GM12878 (cell line): ENCODE measurements at regions not wholly inside any gene's neighbourhood (a gene's known extent, or its start where the extent isn't known, plus 50 kb on each side); places are given as distances from the start of the nearest gene placed in this dataset.

Source experiments
- ATAC-seq: fragments of 200-7000 bp; cut with Tn5 transposase; 3 replicates; pipeline ENCODE4 v1.9.1; 2020; ENCODE audit warnings: mild to moderate bottlenecking, moderate library complexity
- BruUV-seq: library from RNA; stranded (reverse); fragments of 400-500 nt; replicated peaks from 2 replicates; lab custom pipeline; 2021; lab: Mats Ljungman, UMichigan
- CTCF ChIA-PET: fragments of 300-600 bp; sonication (Branson Sonifier 250); formaldehyde crosslinking; extraction: SDS; loops from one replicate; lab custom pipeline; 2021; ENCODE audit warnings: inconsistent platforms; lab: Yijun Ruan, JAX
- POLR2A ChIA-PET: fragments of 350-600 bp; formaldehyde crosslinking; extraction: SDS; loops from one replicate; lab custom pipeline; 2021; ENCODE audit warnings: inconsistent platforms; lab: Charles Lee
- RAD21 ChIA-PET: fragments of 300-600 bp; sonication (Branson Sonifier 250); formaldehyde crosslinking; loops from one replicate; lab custom pipeline; 2023; ENCODE audit warnings: antibody characterized with exemption; ENCODE audit not compliant: unreplicated experiment; lab: Charles Lee
- SMC1A ChIA-PET: fragments of 300-600 bp; sonication (Branson Sonifier 250); formaldehyde crosslinking; loops from one replicate; lab custom pipeline; 2023; ENCODE audit not compliant: unreplicated experiment, uncharacterized antibody; lab: Charles Lee
- DNase-seq: peaks from one replicate; pipeline ENCODE4 v3.0.0-alpha.2; 2011; ENCODE audit warnings: low read depth, low spot score
- FAIRE-seq: peaks from 3 replicates; lab custom pipeline; 2011; peaks lifted over from hg19 to GRCh38; lab: Jason Lieb, UNC
- H2AFZ ChIP-seq: 2 replicates; pipeline ENCODE4 v1.6.0; 2011; ENCODE audit warnings: low read depth, low read length, control low read depth; ENCODE audit not compliant: control insufficient read depth
- H3K27ac ChIP-seq: 2 replicates; pipeline ENCODE4 v1.5.1; 2011; ENCODE audit warnings: control low read depth; ENCODE audit not compliant: control insufficient read depth, insufficient read depth
- H3K27me3 ChIP-seq, 2 experiments: replicated peaks in 1 of 2; 2 replicates each; pipeline versions ENCODE4 v1.6.0 to v1.6.1; 2011; ENCODE audit warnings: low read length in 1 of 2; ENCODE audit not compliant: control insufficient read depth in 2 of 2, insufficient read depth in 2 of 2
- H3K36me3 ChIP-seq, 2 experiments: 2 replicates each; pipeline ENCODE4 v1.5.1; 2011; ENCODE audit warnings: low read length in 1 of 2; ENCODE audit not compliant: control insufficient read depth in 2 of 2, insufficient read depth in 2 of 2
- H3K4me1 ChIP-seq: 2 replicates; pipeline ENCODE4 v1.6.1; 2011; ENCODE audit warnings: mild to moderate bottlenecking, low read length, moderate library complexity, mixed read lengths; ENCODE audit not compliant: control insufficient read depth, insufficient read depth
- H3K4me2 ChIP-seq: 2 replicates; pipeline ENCODE4 v1.6.0; 2011; ENCODE audit warnings: control low read depth; ENCODE audit not compliant: control insufficient read depth, insufficient read depth
- H3K4me3 ChIP-seq: fragments of 200-600 bp; sonication (generic); 2 replicates; pipeline ENCODE4 v1.5.1; 2016
- H3K79me2 ChIP-seq: 2 replicates; pipeline ENCODE4 v1.6.0; 2011; ENCODE audit warnings: low read length; ENCODE audit not compliant: control insufficient read depth, insufficient read depth
- H3K9ac ChIP-seq: 2 replicates; pipeline ENCODE4 v1.8.0; 2011; ENCODE audit warnings: low read length, control low read depth, mixed read lengths; ENCODE audit not compliant: control insufficient read depth, insufficient read depth
- H3K9me3 ChIP-seq: replicated peaks from 3 replicates; pipeline ENCODE4 v1.5.1; 2011; ENCODE audit warnings: mild to moderate bottlenecking, low read length; ENCODE audit not compliant: control insufficient read depth, insufficient read depth
- H4K20me1 ChIP-seq: 2 replicates; pipeline ENCODE4 v1.6.0; 2011; ENCODE audit not compliant: control insufficient read depth, insufficient read depth
- CBFB ChIP-seq: IDR thresholded peaks from 2 replicates; pipeline ENCODE4 v1.6.1; 2016; ENCODE audit warnings: antibody characterized with exemption, low read depth
- CEBPB ChIP-seq, 2 experiments: fragments of 150-350 bp in 1 of 2; IDR thresholded peaks; 2 replicates each; pipeline ENCODE4 v1.6.1; 2012 to 2014; ENCODE audit warnings: low read depth in 2 of 2, low read length in 2 of 2, borderline replicate concordance in 1 of 2, inconsistent platforms in 1 of 2
- IKZF2 ChIP-seq, 2 experiments: fragments of 450-650 bp; IDR thresholded peaks; 2 replicates each; pipeline ENCODE4 v1.6.1; 2017; ENCODE audit warnings: mild to moderate bottlenecking in 2 of 2, moderate library complexity in 2 of 2
- JUNB ChIP-seq: IDR thresholded peaks from 2 replicates; pipeline ENCODE4 v1.6.1; 2016; ENCODE audit warnings: antibody characterized with exemption, mild to moderate bottlenecking
- KDM1A ChIP-seq: fragments of 200-600 bp; sonication (generic); IDR thresholded peaks from 2 replicates; pipeline ENCODE4 v1.6.1; 2016; ENCODE audit warnings: borderline replicate concordance
- LARP7 ChIP-seq: fragments of 450-650 bp; IDR thresholded peaks from 2 replicates; pipeline ENCODE4 v1.6.1; 2017; ENCODE audit warnings: mild to moderate bottlenecking
- NFXL1 ChIP-seq: fragments of 450-650 bp; IDR thresholded peaks from 2 replicates; pipeline ENCODE4 v1.6.1; 2017; ENCODE audit warnings: antibody characterized with exemption, mild to moderate bottlenecking, borderline replicate concordance
- NR2F1 ChIP-seq: fragments of 450-650 bp; conservative IDR thresholded peaks from 2 replicates; pipeline ENCODE4 v1.6.1; 2017; ENCODE audit warnings: mild to moderate bottlenecking
- POLR2AphosphoS5 ChIP-seq: IDR thresholded peaks from 2 replicates; pipeline ENCODE4 v1.6.1; 2011; ENCODE audit warnings: mild to moderate bottlenecking, low read length, inconsistent platforms
- RUNX3 ChIP-seq: IDR thresholded peaks from 2 replicates; pipeline ENCODE4 v1.6.1; 2012; ENCODE audit warnings: low read length, inconsistent platforms
- SIX5 ChIP-seq: IDR thresholded peaks from 2 replicates; pipeline ENCODE4 v1.6.1; 2011; ENCODE audit warnings: mild to moderate bottlenecking, low read depth, low read length, moderate library complexity; ENCODE audit not compliant: severe bottlenecking
- TCF3 ChIP-seq: IDR thresholded peaks from 2 replicates; pipeline ENCODE4 v1.6.1; 2012; ENCODE audit warnings: low read depth, mild to moderate bottlenecking, low read length, borderline replicate concordance; ENCODE audit not compliant: insufficient read depth
- WGBS: methylation state at CpG from one replicate; pipeline ENCODE4 v1.1.6; 2016; ENCODE audit warnings: low lambda C conversion rate; ENCODE audit not compliant: insufficient replicate concordance, insufficient coverage; ENCODE audit errors: missing lambda C conversion rate; 5-methylcytosine and 5-hydroxymethylcytosine counted together
- in situ Hi-C: fragments of 300-500 bp; cut with MboI; formaldehyde crosslinking; loops from 9 replicates; pipeline ENCODE4 v1.14.3; 2018; ENCODE audit warnings: mixed read lengths
- intact Hi-C: fragments of 100-400 bp; cut with micrococcal nuclease; formaldehyde crosslinking; loops from one replicate; pipeline ENCODE4 v1.14.2; 2022; ENCODE audit not compliant: unreplicated experiment
- TF ChIP-seq, protein P1 (sequence below): fragments of 450-650 bp; IDR thresholded peaks from 2 replicates; pipeline ENCODE4 v1.6.1; 2014; ENCODE audit warnings: mild to moderate bottlenecking
- TF ChIP-seq, protein P2 (sequence below): fragments of 450-650 bp; IDR thresholded peaks from 2 replicates; pipeline ENCODE4 v1.6.1; 2017; ENCODE audit warnings: mild to moderate bottlenecking, moderate library complexity
- TF ChIP-seq, protein P3 (sequence below): fragments of 450-650 bp; IDR thresholded peaks from 2 replicates; pipeline ENCODE4 v1.6.1; 2016; ENCODE audit warnings: mild to moderate bottlenecking

DNA sequence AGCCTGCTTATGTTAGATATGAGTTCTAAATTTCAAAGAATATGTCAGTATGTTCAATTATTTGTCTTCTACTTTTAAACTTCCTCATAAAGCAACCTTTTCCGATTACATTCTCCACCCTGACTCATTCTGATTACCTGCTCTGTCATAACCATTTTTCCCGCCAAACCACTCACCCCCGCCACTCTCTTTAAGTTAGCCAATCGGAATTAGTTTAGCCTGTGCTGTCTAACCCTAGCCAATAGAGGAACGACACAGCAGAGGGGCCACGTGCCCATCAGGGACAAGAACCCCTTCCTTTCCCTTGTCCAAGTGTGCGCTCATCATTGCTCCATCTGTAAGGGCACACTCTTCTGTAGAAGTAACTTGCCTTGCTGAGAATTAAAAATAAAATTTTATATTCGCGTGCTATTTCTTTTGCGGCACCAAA is 91.4 kb downstream of the CCDC71L start (continued):
- TF ChIP-seq, protein P1, sequence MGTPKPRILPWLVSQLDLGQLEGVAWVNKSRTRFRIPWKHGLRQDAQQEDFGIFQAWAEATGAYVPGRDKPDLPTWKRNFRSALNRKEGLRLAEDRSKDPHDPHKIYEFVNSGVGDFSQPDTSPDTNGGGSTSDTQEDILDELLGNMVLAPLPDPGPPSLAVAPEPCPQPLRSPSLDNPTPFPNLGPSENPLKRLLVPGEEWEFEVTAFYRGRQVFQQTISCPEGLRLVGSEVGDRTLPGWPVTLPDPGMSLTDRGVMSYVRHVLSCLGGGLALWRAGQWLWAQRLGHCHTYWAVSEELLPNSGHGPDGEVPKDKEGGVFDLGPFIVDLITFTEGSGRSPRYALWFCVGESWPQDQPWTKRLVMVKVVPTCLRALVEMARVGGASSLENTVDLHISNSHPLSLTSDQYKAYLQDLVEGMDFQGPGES: no peak
- TF ChIP-seq CBFB: no peak
- TF ChIP-seq SIX5: no peak

DNA sequence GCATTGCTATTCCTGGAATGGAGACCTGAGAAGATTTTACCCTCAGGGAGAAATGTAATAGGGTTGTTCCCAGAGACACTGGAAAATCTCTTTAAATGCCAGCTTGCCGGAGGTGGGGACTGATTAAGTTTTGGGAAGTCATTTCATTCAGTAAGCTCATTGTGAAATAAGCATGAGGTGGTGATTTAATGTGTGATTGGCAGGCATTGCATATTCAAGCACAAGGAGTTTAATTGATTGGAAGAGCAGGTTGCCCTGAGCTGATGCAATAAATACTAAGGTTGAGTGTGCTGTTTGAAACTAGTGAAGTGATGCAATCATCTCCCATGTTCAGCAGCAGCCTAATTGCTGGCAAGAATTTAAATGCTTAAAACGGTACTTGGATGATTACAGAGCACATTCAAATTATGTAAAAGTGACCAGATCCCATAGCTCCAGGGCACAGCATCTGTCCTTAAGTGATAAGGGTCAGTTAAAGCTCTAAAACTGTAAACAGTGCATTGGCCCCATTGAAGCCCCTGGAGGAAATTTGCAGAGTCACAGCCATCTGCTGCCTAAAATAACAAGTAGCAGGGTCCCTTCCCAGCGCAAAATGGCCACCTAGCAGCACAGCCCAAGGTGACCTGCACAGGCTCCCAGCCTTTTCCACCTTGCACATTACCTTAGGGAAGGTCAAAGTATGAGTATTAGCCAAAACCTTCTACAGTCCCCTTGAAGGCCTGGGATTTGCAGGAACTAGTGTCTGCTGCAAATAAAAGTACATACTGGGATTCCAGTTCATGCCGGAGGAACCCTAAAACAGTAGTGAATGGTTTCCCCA is 92.1 kb downstream of the CCDC71L start:
- Histone ChIP-seq H3K27me3 (no peaks in the 10 kb centered on the region), H3K4me2 (no peak overlapping the region), H3K4me1 (no peaks in the 10 kb centered on the region), H3K9ac (no peak overlapping the region), H3K4me3 (no peak overlapping the region), H4K20me1 (no peaks in the 10 kb centered on the region), H3K9me3 (no peaks in the 10 kb centered on the region), H3K36me3 (no peaks in the 10 kb centered on the region), H3K27ac (no peak overlapping the region), H2AFZ (no peak overlapping the region), H3K79me2 (no peaks in the 10 kb centered on the region)
- intact Hi-C loops (no loop called here), in situ Hi-C loops (no loop called here)
- FAIRE-seq (no peak), DNase-seq (no peak), ATAC-seq (peak; percentile 56)
- CTCF ChIA-PET: interaction anchor here (0.6 kb wide), 1 partner anchor 167 kb away, joined by 3 read pairs; no protein-coding TSS in a partner anchor
- SMC1A ChIA-PET: interaction anchor here (1.0 kb wide), 1 partner anchor 30 kb away, joined by 3 read pairs; no protein-coding TSS in a partner anchor
- BruUV-seq: no TSS peak
- WGBS: 60% methylated on average over 4 of the region's 4 CpGs
- RAD21 ChIA-PET: interaction anchor here (0.6 to 1.4 kb wide), 3 partner anchors 24 to 658 kb away, joined by 3 to 5 read pairs (median 3); no protein-coding TSS in a partner anchor
- POLR2A ChIA-PET: no interaction called here
- TF ChIP-seq NFXL1 (no peak), RUNX3 (no peak), TCF3 (no peak), LARP7 (no peak), POLR2AphosphoS5 (no peak), KDM1A (no peak), NR2F1 (no peak), JUNB (no peak), CEBPB (IDR thresholded peaks at IDR 0.05; ENCODE audit: borderline replicate concordance in 1 of 2, low read depth in 2 of 2, low read length in 2 of 2) (peak in 1 of 2 experiments; percentile 43; a peak in 1 of 4 replicates), IKZF2 (IDR thresholded peaks at IDR 0.05) (no peak)
- TF ChIP-seq, protein P2, sequence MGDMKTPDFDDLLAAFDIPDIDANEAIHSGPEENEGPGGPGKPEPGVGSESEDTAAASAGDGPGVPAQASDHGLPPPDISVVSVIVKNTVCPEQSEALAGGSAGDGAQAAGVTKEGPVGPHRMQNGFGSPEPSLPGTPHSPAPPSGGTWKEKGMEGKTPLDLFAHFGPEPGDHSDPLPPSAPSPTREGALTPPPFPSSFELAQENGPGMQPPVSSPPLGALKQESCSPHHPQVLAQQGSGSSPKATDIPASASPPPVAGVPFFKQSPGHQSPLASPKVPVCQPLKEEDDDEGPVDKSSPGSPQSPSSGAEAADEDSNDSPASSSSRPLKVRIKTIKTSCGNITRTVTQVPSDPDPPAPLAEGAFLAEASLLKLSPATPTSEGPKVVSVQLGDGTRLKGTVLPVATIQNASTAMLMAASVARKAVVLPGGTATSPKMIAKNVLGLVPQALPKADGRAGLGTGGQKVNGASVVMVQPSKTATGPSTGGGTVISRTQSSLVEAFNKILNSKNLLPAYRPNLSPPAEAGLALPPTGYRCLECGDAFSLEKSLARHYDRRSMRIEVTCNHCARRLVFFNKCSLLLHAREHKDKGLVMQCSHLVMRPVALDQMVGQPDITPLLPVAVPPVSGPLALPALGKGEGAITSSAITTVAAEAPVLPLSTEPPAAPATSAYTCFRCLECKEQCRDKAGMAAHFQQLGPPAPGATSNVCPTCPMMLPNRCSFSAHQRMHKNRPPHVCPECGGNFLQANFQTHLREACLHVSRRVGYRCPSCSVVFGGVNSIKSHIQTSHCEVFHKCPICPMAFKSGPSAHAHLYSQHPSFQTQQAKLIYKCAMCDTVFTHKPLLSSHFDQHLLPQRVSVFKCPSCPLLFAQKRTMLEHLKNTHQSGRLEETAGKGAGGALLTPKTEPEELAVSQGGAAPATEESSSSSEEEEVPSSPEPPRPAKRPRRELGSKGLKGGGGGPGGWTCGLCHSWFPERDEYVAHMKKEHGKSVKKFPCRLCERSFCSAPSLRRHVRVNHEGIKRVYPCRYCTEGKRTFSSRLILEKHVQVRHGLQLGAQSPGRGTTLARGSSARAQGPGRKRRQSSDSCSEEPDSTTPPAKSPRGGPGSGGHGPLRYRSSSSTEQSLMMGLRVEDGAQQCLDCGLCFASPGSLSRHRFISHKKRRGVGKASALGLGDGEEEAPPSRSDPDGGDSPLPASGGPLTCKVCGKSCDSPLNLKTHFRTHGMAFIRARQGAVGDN: no peak
- TF ChIP-seq, protein P3, sequence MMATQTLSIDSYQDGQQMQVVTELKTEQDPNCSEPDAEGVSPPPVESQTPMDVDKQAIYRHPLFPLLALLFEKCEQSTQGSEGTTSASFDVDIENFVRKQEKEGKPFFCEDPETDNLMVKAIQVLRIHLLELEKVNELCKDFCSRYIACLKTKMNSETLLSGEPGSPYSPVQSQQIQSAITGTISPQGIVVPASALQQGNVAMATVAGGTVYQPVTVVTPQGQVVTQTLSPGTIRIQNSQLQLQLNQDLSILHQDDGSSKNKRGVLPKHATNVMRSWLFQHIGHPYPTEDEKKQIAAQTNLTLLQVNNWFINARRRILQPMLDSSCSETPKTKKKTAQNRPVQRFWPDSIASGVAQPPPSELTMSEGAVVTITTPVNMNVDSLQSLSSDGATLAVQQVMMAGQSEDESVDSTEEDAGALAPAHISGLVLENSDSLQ: peak; percentile 70; the same call in 1 of the 2 replicates
